Liver (tissue), 3 donors: ENCODE measurements at regions not wholly inside any gene's neighbourhood (a gene's known extent, or its start where the extent isn't known, plus 50 kb on each side); places are given as distances from the start of the nearest gene placed in this dataset.

Source experiments
- EGR1 ChIP-seq, 2 donors: IDR thresholded peaks; 2 replicates each; pipeline ENCODE4 v1.6.1; 2016 to 2018; ENCODE audit warnings: antibody characterized with exemption in 2 of 2, low read depth in 2 of 2
- GABPA ChIP-seq, 2 donors: IDR thresholded peaks in 1 of 2; conservative IDR thresholded peaks in 1 of 2; 2 replicates each; pipeline ENCODE4 v1.6.1; 2016; ENCODE audit warnings: antibody characterized with exemption in 2 of 2, mild to moderate bottlenecking in 1 of 2, moderate library complexity in 1 of 2
- JUND ChIP-seq, 2 donors: IDR thresholded peaks; 2 replicates each; pipeline ENCODE4 v1.6.1; 2016; ENCODE audit warnings: antibody characterized with exemption in 2 of 2
- RAD21 ChIP-seq, 2 donors: IDR thresholded peaks; 2 replicates each; pipeline ENCODE4 v1.6.1; 2016; ENCODE audit warnings: antibody characterized with exemption in 2 of 2, mild to moderate bottlenecking in 2 of 2
- SP1 ChIP-seq: IDR thresholded peaks from 2 replicates; pipeline ENCODE4 v1.6.1; 2018; ENCODE audit warnings: antibody characterized with exemption, mild to moderate bottlenecking
- TAF1 ChIP-seq: conservative IDR thresholded peaks from 2 replicates; pipeline ENCODE4 v1.6.1; 2016; ENCODE audit warnings: antibody characterized with exemption, mild to moderate bottlenecking
- YY1 ChIP-seq: IDR thresholded peaks from 2 replicates; pipeline ENCODE4 v1.6.1; 2016; ENCODE audit warnings: antibody characterized with exemption, mild to moderate bottlenecking
- TF ChIP-seq, protein P1 (sequence below): IDR thresholded peaks from 2 replicates; pipeline ENCODE4 v1.6.1; 2016; ENCODE audit warnings: antibody characterized with exemption
- TF ChIP-seq, protein P2 (sequence below): fragments of 150-350 bp; IDR thresholded peaks from 2 replicates; pipeline ENCODE4 v1.5.1; 2017; ENCODE audit warnings: improper control_type of control experiment, low read depth, low read length; ENCODE audit not compliant: missing input control
- TF ChIP-seq, protein P3 (sequence below): IDR thresholded peaks from 2 replicates; pipeline ENCODE4 v1.6.1; 2016; ENCODE audit warnings: antibody characterized with exemption, mild to moderate bottlenecking
- TF ChIP-seq, protein P4 (sequence below): IDR thresholded peaks from 2 replicates; pipeline ENCODE4 v1.6.1; 2016; ENCODE audit warnings: antibody characterized with exemption
- donor health status: healthy.
- donor health status: healthy.

DNA sequence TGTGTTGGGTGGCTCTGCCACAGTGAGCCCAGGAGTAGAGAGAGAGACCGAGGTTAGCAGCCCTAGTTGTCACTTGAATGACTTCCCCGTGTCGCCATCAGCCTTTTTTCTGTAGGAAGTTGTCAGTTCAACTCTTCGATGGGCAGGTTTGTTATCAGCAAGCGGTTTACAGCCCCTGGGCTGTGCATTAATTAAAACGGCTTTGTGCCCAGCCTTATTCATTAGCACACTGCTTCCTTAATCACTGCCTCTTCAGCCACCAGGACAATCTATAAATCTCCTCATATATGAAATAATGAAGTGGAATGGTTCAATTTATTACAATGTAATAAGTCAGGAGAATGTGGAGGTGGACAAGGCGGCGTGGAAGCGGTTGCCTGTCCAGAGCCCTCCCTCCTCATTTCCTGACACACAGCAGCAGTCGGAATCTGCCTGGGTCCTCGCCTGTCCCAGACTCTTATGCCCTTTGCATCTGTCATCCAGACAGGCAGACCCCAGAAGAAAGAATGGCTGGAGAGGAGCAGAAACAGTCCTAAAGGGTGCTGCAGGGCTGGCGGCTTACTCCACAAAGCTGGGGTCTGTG lies 122.4 kb upstream of the OPCML start:
- TF ChIP-seq, protein P1, sequence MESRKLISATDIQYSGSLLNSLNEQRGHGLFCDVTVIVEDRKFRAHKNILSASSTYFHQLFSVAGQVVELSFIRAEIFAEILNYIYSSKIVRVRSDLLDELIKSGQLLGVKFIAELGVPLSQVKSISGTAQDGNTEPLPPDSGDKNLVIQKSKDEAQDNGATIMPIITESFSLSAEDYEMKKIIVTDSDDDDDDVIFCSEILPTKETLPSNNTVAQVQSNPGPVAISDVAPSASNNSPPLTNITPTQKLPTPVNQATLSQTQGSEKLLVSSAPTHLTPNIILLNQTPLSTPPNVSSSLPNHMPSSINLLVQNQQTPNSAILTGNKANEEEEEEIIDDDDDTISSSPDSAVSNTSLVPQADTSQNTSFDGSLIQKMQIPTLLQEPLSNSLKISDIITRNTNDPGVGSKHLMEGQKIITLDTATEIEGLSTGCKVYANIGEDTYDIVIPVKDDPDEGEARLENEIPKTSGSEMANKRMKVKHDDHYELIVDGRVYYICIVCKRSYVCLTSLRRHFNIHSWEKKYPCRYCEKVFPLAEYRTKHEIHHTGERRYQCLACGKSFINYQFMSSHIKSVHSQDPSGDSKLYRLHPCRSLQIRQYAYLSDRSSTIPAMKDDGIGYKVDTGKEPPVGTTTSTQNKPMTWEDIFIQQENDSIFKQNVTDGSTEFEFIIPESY, result no peak
- no peak for TF ChIP-seq GABPA (IDR thresholded peaks at IDR 0.05 in 1 of 2, conservative IDR thresholded peaks at IDR 0.05 in 1 of 2)
- TF ChIP-seq EGR1 (IDR thresholded peaks at IDR 0.05; ENCODE audit: low read depth in 2 of 2), result no peak
- TF ChIP-seq, protein P2, sequence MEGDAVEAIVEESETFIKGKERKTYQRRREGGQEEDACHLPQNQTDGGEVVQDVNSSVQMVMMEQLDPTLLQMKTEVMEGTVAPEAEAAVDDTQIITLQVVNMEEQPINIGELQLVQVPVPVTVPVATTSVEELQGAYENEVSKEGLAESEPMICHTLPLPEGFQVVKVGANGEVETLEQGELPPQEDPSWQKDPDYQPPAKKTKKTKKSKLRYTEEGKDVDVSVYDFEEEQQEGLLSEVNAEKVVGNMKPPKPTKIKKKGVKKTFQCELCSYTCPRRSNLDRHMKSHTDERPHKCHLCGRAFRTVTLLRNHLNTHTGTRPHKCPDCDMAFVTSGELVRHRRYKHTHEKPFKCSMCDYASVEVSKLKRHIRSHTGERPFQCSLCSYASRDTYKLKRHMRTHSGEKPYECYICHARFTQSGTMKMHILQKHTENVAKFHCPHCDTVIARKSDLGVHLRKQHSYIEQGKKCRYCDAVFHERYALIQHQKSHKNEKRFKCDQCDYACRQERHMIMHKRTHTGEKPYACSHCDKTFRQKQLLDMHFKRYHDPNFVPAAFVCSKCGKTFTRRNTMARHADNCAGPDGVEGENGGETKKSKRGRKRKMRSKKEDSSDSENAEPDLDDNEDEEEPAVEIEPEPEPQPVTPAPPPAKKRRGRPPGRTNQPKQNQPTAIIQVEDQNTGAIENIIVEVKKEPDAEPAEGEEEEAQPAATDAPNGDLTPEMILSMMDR, result no peak
- TF ChIP-seq SP1, result no peak
- TF ChIP-seq TAF1, result no peak
- TF ChIP-seq, protein P3, sequence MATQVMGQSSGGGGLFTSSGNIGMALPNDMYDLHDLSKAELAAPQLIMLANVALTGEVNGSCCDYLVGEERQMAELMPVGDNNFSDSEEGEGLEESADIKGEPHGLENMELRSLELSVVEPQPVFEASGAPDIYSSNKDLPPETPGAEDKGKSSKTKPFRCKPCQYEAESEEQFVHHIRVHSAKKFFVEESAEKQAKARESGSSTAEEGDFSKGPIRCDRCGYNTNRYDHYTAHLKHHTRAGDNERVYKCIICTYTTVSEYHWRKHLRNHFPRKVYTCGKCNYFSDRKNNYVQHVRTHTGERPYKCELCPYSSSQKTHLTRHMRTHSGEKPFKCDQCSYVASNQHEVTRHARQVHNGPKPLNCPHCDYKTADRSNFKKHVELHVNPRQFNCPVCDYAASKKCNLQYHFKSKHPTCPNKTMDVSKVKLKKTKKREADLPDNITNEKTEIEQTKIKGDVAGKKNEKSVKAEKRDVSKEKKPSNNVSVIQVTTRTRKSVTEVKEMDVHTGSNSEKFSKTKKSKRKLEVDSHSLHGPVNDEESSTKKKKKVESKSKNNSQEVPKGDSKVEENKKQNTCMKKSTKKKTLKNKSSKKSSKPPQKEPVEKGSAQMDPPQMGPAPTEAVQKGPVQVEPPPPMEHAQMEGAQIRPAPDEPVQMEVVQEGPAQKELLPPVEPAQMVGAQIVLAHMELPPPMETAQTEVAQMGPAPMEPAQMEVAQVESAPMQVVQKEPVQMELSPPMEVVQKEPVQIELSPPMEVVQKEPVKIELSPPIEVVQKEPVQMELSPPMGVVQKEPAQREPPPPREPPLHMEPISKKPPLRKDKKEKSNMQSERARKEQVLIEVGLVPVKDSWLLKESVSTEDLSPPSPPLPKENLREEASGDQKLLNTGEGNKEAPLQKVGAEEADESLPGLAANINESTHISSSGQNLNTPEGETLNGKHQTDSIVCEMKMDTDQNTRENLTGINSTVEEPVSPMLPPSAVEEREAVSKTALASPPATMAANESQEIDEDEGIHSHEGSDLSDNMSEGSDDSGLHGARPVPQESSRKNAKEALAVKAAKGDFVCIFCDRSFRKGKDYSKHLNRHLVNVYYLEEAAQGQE, result no peak
- no peak for TF ChIP-seq JUND (IDR thresholded peaks at IDR 0.05)
- no peak for TF ChIP-seq RAD21 (IDR thresholded peaks at IDR 0.05)
- no peak for TF ChIP-seq YY1
- TF ChIP-seq, protein P4, sequence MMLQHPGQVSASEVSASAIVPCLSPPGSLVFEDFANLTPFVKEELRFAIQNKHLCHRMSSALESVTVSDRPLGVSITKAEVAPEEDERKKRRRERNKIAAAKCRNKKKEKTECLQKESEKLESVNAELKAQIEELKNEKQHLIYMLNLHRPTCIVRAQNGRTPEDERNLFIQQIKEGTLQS, result no peak
